Trophoblast cell (in vitro differentiated cells and primary cell): ENCODE measurements at regions not wholly inside any gene's neighbourhood (a gene's known extent, or its start where the extent isn't known, plus 50 kb on each side); places are given as distances from the start of the nearest gene placed in this dataset.
A peak's percentile ranks its signal among the peaks of the same experiment; 100 is the strongest.

ENCODE experiments used
- DNase-seq, 2 donors: peaks; one replicate each; pipeline ENCODE4 v3.0.0-alpha.2; 2016
- H2AFZ ChIP-seq: 2 replicates; pipeline ENCODE4 v1.6.1; 2013; ENCODE audit warnings: low read length, moderate library complexity, mild to moderate bottlenecking; ENCODE audit not compliant: insufficient read depth, poor library complexity
- H2AK5ac ChIP-seq: 2 replicates; pipeline ENCODE4 v1.6.1; 2013; ENCODE audit warnings: mild to moderate bottlenecking, low read length
- H2BK120ac ChIP-seq: 2 replicates; pipeline ENCODE4 v1.6.1; 2013; ENCODE audit warnings: low read length, mild to moderate bottlenecking, moderate library complexity; ENCODE audit not compliant: insufficient read depth, poor library complexity
- H2BK12ac ChIP-seq: 2 replicates; pipeline ENCODE4 v1.6.1; 2013; ENCODE audit warnings: mild to moderate bottlenecking, low read length, moderate library complexity
- H2BK5ac ChIP-seq: 2 replicates; pipeline ENCODE4 v1.6.1; 2013; ENCODE audit warnings: low read length, low read depth, moderate library complexity, mild to moderate bottlenecking; ENCODE audit not compliant: poor library complexity
- H3K14ac ChIP-seq: 2 replicates; pipeline ENCODE4 v1.6.1; 2013; ENCODE audit warnings: mild to moderate bottlenecking, low read length
- H3K18ac ChIP-seq: 2 replicates; pipeline ENCODE4 v1.6.1; 2013; ENCODE audit warnings: mild to moderate bottlenecking, low read length
- H3K23ac ChIP-seq: 2 replicates; pipeline ENCODE4 v1.6.1; 2013; ENCODE audit warnings: low read length
- H3K27ac ChIP-seq: 2 replicates; pipeline ENCODE4 v1.5.1; 2013; ENCODE audit warnings: low read depth, mild to moderate bottlenecking, inconsistent platforms, low read length, moderate library complexity
- H3K27me3 ChIP-seq: 2 replicates; pipeline ENCODE4 v1.6.1; 2013; ENCODE audit warnings: inconsistent platforms, mild to moderate bottlenecking, low read length, moderate library complexity; ENCODE audit not compliant: insufficient read depth
- H3K36me3 ChIP-seq, 2 experiments: 1 replicate in 1 of 2; 2 replicates in 1 of 2; pipeline ENCODE4 v1.6.1; 2013; ENCODE audit warnings: low read length in 2 of 2, mild to moderate bottlenecking in 2 of 2, moderate library complexity in 1 of 2; ENCODE audit not compliant: insufficient read depth in 2 of 2, control insufficient read depth in 1 of 2
- H3K4ac ChIP-seq: 2 replicates; pipeline ENCODE4 v1.6.1; 2013; ENCODE audit warnings: low read depth, mild to moderate bottlenecking, low read length, moderate library complexity
- H3K4me1 ChIP-seq, 2 experiments: 1 replicate in 1 of 2; 2 replicates in 1 of 2; pipeline ENCODE4 v1.6.1; 2013; ENCODE audit warnings: low read length in 2 of 2, mild to moderate bottlenecking in 2 of 2, moderate library complexity in 1 of 2; ENCODE audit not compliant: insufficient read depth in 2 of 2, control insufficient read depth in 1 of 2
- H3K4me2 ChIP-seq: 2 replicates; pipeline ENCODE4 v1.6.1; 2013; ENCODE audit warnings: inconsistent platforms, mild to moderate bottlenecking, low read length, moderate library complexity
- H3K4me3 ChIP-seq: 2 replicates; pipeline ENCODE4 v1.5.1; 2013; ENCODE audit warnings: mild to moderate bottlenecking, low read depth, low read length, inconsistent platforms
- H3K79me1 ChIP-seq: one replicate; pipeline ENCODE4 v1.6.1; 2013; ENCODE audit warnings: low read length
- H3K79me2 ChIP-seq: 2 replicates; pipeline ENCODE4 v1.6.1; 2013; ENCODE audit warnings: low read length, mild to moderate bottlenecking; ENCODE audit not compliant: control insufficient read depth, insufficient read depth, poor library complexity
- H3K9ac ChIP-seq: 2 replicates; pipeline ENCODE4 v1.6.1; 2013; ENCODE audit warnings: mild to moderate bottlenecking, low read length
- H3K9me3 ChIP-seq: 2 replicates; pipeline ENCODE4 v1.6.1; 2013; ENCODE audit warnings: low read depth, mild to moderate bottlenecking, control low read depth, inconsistent platforms, low read length; ENCODE audit not compliant: insufficient read depth
- H4K12ac ChIP-seq: 2 replicates; pipeline ENCODE4 v1.6.1; 2013; ENCODE audit warnings: low read depth, mild to moderate bottlenecking, low read length, moderate library complexity
- H4K8ac ChIP-seq: 2 replicates; pipeline ENCODE4 v1.6.1; 2013; ENCODE audit warnings: low read depth, mild to moderate bottlenecking, low read length, moderate library complexity
- H4K91ac ChIP-seq: one replicate; pipeline ENCODE4 v1.6.1; 2013; ENCODE audit warnings: low read depth, mild to moderate bottlenecking, low read length, moderate library complexity
- WGBS: extraction: QIAGEN DNeasy Blood & Tissue Kit; methylation state at CpG from one replicate; pipeline ENCODE4 v1.1.7; 2013; ENCODE audit warnings: missing lambda C conversion rate; ENCODE audit not compliant: insufficient read length, insufficient coverage; ENCODE audit errors: extremely low coverage; 5-methylcytosine and 5-hydroxymethylcytosine counted together

- Histone ChIP-seq H3K4ac (no peak overlapping the region), H3K4me3 (no peak overlapping the region), H2BK120ac (no peak overlapping the region), H4K91ac (no peak overlapping the region), H2BK12ac (no peak overlapping the region), H3K4me2 (no peak overlapping the region), H3K79me1 (no peaks in the 10 kb centered on the region), H2AK5ac (no peak overlapping the region), H3K23ac (no peak overlapping the region), H3K9ac (no peak overlapping the region), H2BK5ac (no peak overlapping the region), H3K4me1 (peaks cover 0 to 2% of the 10 kb centered on the region in 2 experiments), H3K9me3 (no peaks in the 10 kb centered on the region), H4K12ac (no peak overlapping the region), H3K36me3 (no peaks in the 10 kb centered on the region), H3K27ac (no peak overlapping the region), H4K8ac (no peak overlapping the region), H3K18ac (no peak overlapping the region), H3K79me2 (no peaks in the 10 kb centered on the region), H3K14ac (no peak overlapping the region), H3K27me3 (no peaks in the 10 kb centered on the region), H2AFZ (no peak overlapping the region)
- no CpG with 5 or more reads among the region's 1 CpG for WGBS
- no peak for DNase-seq
Measured at GRCh38 chr2:128799284-128799552, 480.6 kb upstream of the HS6ST1 start.

- no CpG with 5 or more reads among the region's 2 CpGs for WGBS
- H2BK120ac ChIP-seq, result no peak overlapping the region
- no peak for DNase-seq
- no peak overlapping the region for H2AK5ac ChIP-seq
- H4K91ac ChIP-seq, result no peak overlapping the region
- H3K9me3 ChIP-seq, result no peaks in the 10 kb centered on the region
- no peak overlapping the region for H4K12ac ChIP-seq
- peaks cover 0 to 2% of the 10 kb centered on the region in 2 experiments for H3K4me1 ChIP-seq
- no peak overlapping the region for H3K27ac ChIP-seq
- H2BK12ac ChIP-seq, result no peak overlapping the region
- no peaks in the 10 kb centered on the region for H3K27me3 ChIP-seq
- H3K4ac ChIP-seq, result no peak overlapping the region
- no peaks in the 10 kb centered on the region for H3K36me3 ChIP-seq
- no peaks in the 10 kb centered on the region for H3K79me2 ChIP-seq
- no peak overlapping the region for H4K8ac ChIP-seq
- no peaks in the 10 kb centered on the region for H3K79me1 ChIP-seq
- no peak overlapping the region for H3K23ac ChIP-seq
- no peak overlapping the region for H3K9ac ChIP-seq
- no peak overlapping the region for H2AFZ ChIP-seq
- no peak overlapping the region for H3K4me3 ChIP-seq
- H3K4me2 ChIP-seq, result no peak overlapping the region
- no peak overlapping the region for H3K18ac ChIP-seq
- H2BK5ac ChIP-seq, result no peak overlapping the region
- H3K14ac ChIP-seq, result no peak overlapping the region
Measured at GRCh38 chr2:128799730-128800129, 481.1 kb upstream of the HS6ST1 start.

- no peak overlapping the region for H2BK5ac ChIP-seq
- no peak overlapping the region for H3K27ac ChIP-seq
- H4K12ac ChIP-seq, result no peak overlapping the region
- no peaks in the 10 kb centered on the region for H3K36me3 ChIP-seq
- no peaks in the 10 kb centered on the region for H3K9me3 ChIP-seq
- no peak overlapping the region for H2AK5ac ChIP-seq
- H3K27me3 ChIP-seq, result no peaks in the 10 kb centered on the region
- H2AFZ ChIP-seq, result no peak overlapping the region
- no peaks in the 10 kb centered on the region for H3K79me1 ChIP-seq
- H2BK12ac ChIP-seq, result no peak overlapping the region
- H3K23ac ChIP-seq, result no peak overlapping the region
- H3K4me3 ChIP-seq, result no peak overlapping the region
- no peak overlapping the region for H4K8ac ChIP-seq
- no peak overlapping the region for H3K4me2 ChIP-seq
- no peak overlapping the region for H3K4ac ChIP-seq
- WGBS, result no CpG with 5 or more reads among the region's 1 CpG
- DNase-seq, result no peak
- no peak overlapping the region for H3K9ac ChIP-seq
- no peak overlapping the region for H3K14ac ChIP-seq
- H2BK120ac ChIP-seq, result no peak overlapping the region
- H3K4me1 ChIP-seq, result peaks cover 0 to 2% of the 10 kb centered on the region in 2 experiments
- H4K91ac ChIP-seq, result no peak overlapping the region
- no peaks in the 10 kb centered on the region for H3K79me2 ChIP-seq
- H3K18ac ChIP-seq, result no peak overlapping the region
Measured at GRCh38 chr2:128801576-128801975, 482.9 kb upstream of the HS6ST1 start.

- no peak overlapping the region for H2BK12ac ChIP-seq
- H4K8ac ChIP-seq, result no peak overlapping the region
- H3K36me3 ChIP-seq, result no peaks in the 10 kb centered on the region
- H3K27me3 ChIP-seq, result no peaks in the 10 kb centered on the region
- H3K23ac ChIP-seq, result peak overlapping the region; percentile 80
- no peak overlapping the region for H4K12ac ChIP-seq
- no peak overlapping the region for H3K9ac ChIP-seq
- no peak overlapping the region for H3K14ac ChIP-seq
- H2BK5ac ChIP-seq, result no peak overlapping the region
- no peaks in the 10 kb centered on the region for H3K79me2 ChIP-seq
- no peak overlapping the region for H3K4me3 ChIP-seq
- H2AFZ ChIP-seq, result no peak overlapping the region
- no peak overlapping the region for H3K4ac ChIP-seq
- WGBS, result no CpG with 5 or more reads among the region's 2 CpGs
- no peak overlapping the region for H3K27ac ChIP-seq
- peaks cover 0 to 2% of the 10 kb centered on the region in 2 experiments for H3K4me1 ChIP-seq
- H3K4me2 ChIP-seq, result no peak overlapping the region
- DNase-seq, result no peak
- H2AK5ac ChIP-seq, result no peak overlapping the region
- no peak overlapping the region for H2BK120ac ChIP-seq
- H3K18ac ChIP-seq, result no peak overlapping the region
- H3K9me3 ChIP-seq, result no peaks in the 10 kb centered on the region
- no peak overlapping the region for H4K91ac ChIP-seq
- no peaks in the 10 kb centered on the region for H3K79me1 ChIP-seq
Measured at GRCh38 chr2:128803222-128803621, 484.6 kb upstream of the HS6ST1 start.
